ENCODE measurements at regions not wholly inside any gene's neighbourhood (a gene's known extent, or its start where the extent isn't known, plus 50 kb on each side); places are given as distances from the start of the nearest gene placed in this dataset.

DNA sequence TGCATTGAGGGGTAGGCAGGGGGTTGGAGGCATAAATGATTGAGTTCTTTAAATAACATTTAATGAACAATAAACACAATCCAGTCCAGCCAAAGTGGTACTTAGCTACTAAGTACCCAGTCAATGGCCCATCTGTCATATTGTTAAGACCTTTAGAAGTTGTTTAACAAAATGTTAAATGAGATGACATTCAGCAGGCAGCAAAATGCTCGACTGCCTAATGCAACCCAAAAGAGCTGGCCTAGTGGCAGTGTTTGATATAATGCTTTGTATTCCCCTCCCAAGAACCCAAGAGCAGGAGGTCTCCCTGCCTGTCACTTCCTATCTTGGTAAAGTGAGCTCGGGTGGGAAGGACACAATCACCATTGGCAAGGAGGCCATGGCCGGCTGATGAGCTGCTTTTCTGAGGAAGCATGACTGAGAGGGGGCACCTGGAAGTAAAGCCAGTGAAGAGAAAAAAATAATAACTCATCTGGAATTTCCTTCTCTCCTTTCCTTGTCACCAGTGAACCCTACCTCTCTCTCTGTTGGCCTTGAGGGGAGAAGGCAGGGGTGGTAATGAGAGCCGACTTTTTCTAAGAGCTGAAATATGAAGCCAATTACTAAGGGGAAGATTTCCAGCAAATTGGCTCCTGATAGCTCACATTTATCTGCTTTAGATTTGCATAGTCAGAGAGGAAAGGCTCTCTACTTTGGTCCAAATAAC, 140.6 kb downstream of the C1D start:
- H3K9me3 Mint-ChIP-seq: no peaks in the 10 kb centered on the region
- H3K4me3 Mint-ChIP-seq: no peak overlapping the region
- H3K36me3 Mint-ChIP-seq: no peaks in the 10 kb centered on the region
- no peak overlapping the region for H3K27ac Mint-ChIP-seq
- DNase-seq (no peak), ATAC-seq (replicated peaks) (no peak)
- peaks cover 11 to 28% of the 10 kb centered on the region in 2 donors for H3K27me3 Mint-ChIP-seq
- H3K4me1 Mint-ChIP-seq: no peaks in the 10 kb centered on the region

DNA sequence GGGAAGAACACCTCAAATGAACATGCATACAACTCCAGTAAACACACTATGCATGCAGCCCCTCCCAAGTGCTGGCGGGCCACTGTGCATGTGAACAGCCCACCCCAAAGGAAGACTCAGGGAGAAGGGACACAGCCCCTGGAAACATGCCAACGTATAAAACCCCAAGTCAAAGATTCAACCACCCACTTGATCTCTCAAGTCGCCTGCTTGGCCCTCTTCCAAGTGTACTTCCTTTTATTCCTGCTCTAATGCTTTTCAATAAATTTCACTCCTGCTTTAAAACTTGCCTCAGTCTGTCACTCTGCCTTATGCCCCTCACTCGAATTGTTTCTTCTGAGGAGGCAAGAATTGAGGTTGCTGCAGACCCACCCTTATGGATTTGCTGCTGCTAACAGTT, 139.1 kb downstream of the C1D start:
- Mint-ChIP-seq H3K27me3 (peaks cover 7 to 27% of the 10 kb centered on the region in 2 donors), H3K4me3 (no peak overlapping the region), H3K4me1 (no peaks in the 10 kb centered on the region), H3K27ac (no peak overlapping the region), H3K36me3 (no peaks in the 10 kb centered on the region), H3K9me3 (no peaks in the 10 kb centered on the region)
- DNase-seq: no peak
- ATAC-seq (replicated peaks): no peak

DNA sequence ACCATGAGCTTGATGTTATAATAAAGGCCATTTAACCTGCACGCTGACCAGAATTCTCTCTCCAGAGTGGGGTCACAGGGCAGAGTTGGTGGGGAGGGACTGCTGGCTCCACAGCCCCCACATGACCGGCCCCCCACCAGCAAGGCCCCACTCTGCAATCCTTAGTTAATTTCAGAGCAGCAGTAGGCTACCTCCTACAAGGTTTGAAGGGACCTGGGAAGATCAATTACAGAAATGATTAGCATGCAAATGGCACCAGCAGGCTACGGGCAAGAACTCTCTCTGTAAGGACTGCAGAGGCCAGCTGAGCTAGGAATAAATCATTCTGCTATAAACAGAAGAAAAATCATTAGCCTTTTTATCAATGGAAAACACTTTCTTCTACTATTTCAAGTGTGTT, 135.3 kb downstream of the C1D start:
- Mint-ChIP-seq H3K27me3 (peaks cover 7 to 23% of the 10 kb centered on the region in 2 donors), H3K4me1 (no peaks in the 10 kb centered on the region)

DNA sequence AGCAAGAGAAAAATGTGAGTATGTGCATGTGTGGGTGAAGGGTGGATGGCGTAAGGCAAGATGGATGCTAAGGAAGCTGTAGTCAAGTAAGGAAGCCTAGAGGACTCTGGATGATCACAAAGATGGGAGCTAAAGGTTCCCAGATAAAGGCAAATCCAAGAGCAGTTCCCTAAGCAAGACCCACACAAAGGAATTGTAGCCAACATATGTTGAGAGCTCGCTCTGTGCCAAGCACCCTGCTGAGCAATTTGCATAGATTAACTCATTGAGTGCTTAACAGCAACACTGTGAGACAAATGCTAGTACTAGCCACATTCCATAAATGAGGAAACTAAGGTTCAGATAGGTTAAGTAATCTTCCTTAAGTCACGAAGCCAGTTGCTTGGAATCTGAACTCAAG, 132.6 kb downstream of the C1D start:
- DNase-seq (no peak), ATAC-seq (replicated peaks) (no peak)
- Mint-ChIP-seq H3K9me3 (no peaks in the 10 kb centered on the region), H3K27me3 (peaks cover 9 to 12% of the 10 kb centered on the region in 2 donors), H3K27ac (no peak overlapping the region), H3K4me1 (no peaks in the 10 kb centered on the region), H3K36me3 (no peaks in the 10 kb centered on the region), H3K4me3 (no peak overlapping the region)

More for the DNA sequence above, 135.3 kb downstream of the C1D start:
- no peak for ATAC-seq (replicated peaks)
- H3K36me3 Mint-ChIP-seq: no peaks in the 10 kb centered on the region
- no peak for DNase-seq
- no peak overlapping the region for H3K4me3 Mint-ChIP-seq
- H3K9me3 Mint-ChIP-seq: no peaks in the 10 kb centered on the region
- no peak overlapping the region for H3K27ac Mint-ChIP-seq

DNA sequence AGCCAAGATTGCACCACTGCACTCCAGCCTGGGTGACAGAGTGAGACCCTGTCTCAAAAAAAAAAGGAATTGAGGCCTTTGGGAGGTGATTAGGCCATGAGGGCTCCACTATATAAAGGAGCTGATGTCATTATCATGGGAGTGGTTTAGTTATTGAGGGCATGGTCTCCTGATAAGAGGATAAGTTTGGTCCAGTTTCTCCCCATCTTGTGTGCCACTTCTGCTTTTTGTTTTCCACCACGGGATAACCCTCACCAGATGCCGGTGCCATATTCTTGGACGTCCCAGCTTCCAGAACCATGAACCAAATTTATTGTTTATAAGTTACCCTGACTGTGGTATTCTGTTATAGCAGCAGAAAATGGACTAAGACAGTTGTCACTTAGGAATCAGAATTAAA, 125.8 kb downstream of the C1D start:
- Mint-ChIP-seq H3K9me3 (peaks cover 0 to 1% of the 10 kb centered on the region in 2 donors), H3K27me3 (peaks cover 4 to 15% of the 10 kb centered on the region in 2 donors), H3K4me1 (no peaks in the 10 kb centered on the region), H3K27ac (no peak overlapping the region), H3K36me3 (no peaks in the 10 kb centered on the region), H3K4me3 (no peak overlapping the region)
- DNase-seq (no peak), ATAC-seq (replicated peaks) (no peak)

DNA sequence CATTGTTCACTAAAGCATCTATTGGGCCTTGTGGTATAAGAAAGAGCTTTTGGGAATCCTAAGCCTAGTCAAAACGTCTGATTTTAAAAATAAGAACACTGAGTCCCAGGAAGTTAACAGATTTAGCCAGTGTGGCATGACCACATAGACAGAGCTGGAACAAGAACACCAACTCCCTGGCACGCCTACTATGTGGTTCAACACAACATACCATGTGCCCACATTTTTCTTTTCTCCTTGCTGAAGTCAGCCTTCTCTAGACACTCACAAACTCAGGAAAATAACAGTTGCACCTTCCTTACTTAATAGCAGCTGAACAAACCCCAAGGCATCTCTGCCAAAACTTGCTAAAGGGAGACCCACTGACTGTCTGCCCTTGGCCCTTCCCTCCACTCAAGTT, 124.8 kb downstream of the C1D start:
- Mint-ChIP-seq H3K4me1 (no peaks in the 10 kb centered on the region), H3K9me3 (peaks cover 7 to 8% of the 10 kb centered on the region in 2 donors), H3K27ac (no peak overlapping the region), H3K27me3 (peaks cover 6 to 15% of the 10 kb centered on the region in 2 donors), H3K36me3 (no peaks in the 10 kb centered on the region), H3K4me3 (no peak overlapping the region)
- ATAC-seq (replicated peaks) (no peak), DNase-seq (no peak)

DNA sequence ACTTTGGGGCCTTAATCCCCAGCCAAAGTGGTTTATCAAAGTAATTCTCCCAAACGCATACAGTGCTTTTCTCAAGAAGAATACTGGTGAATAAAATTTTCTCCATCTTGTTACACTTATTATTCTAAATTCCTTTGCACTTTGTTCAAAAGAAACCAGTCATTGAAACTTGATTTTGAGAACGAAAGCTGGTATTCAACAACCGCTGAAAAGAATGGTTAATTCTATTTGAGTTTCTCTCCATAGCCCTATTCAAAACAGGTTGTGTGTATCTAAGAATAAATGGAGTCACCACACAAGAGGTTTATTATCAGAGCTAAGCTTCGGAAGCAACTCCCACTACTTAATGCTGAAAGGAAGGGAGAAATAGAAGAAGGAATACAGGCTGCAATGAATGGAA, 117.7 kb downstream of the C1D start:
- Mint-ChIP-seq H3K9me3 (peaks cover 13 to 14% of the 10 kb centered on the region in 2 donors), H3K27ac (no peak overlapping the region), H3K36me3 (no peaks in the 10 kb centered on the region), H3K27me3 (peaks cover 5 to 12% of the 10 kb centered on the region in 2 donors), H3K4me3 (no peak overlapping the region), H3K4me1 (no peaks in the 10 kb centered on the region)
- DNase-seq: no peak
- no peak for ATAC-seq (replicated peaks)

DNA sequence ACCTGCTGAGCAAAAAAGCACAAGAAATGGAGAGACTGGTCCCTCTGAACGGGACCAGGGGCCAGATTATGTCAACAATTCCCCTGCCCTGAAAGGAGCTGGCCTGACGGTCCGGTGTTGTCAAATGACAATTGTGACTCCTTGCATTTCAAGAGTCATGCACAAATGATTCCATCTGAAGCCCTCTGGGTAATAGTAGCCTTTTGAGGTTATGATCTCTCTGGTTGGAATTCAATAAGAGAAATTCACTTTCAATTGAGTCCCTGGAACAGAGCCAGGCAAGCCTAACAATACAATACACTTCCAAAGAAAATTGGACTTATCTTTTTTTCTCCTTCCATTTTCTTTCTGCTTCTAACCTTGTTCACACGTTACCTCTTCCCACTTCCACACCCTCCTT, 116.9 kb downstream of the C1D start:
- Mint-ChIP-seq H3K27ac (no peak overlapping the region), H3K27me3 (peaks cover 5 to 9% of the 10 kb centered on the region in 2 donors), H3K9me3 (peaks cover 13 to 14% of the 10 kb centered on the region in 2 donors), H3K36me3 (no peaks in the 10 kb centered on the region), H3K4me1 (peaks cover 0 to 4% of the 10 kb centered on the region in 2 donors), H3K4me3 (no peak overlapping the region)
- DNase-seq: no peak
- no peak for ATAC-seq (replicated peaks)

DNA sequence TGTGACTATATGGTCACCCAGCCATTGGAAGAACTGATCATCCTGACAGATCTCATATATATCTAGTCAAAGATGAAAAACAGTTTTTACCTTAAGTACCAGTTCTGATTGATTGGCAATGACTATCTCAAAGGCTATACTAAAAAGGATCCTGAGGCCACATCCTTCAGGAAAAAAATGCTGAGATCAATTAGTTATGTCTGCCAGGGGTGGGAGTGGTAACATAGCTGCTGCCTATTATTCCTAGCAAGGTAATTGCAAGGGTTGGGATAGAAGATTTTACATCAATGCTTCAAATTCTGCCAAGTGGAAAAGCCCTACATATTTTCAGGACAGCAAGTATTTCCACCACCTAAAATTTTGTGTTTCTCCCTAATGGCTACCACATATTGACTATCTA, 114.7 kb downstream of the C1D start:
- H3K36me3 Mint-ChIP-seq: no peaks in the 10 kb centered on the region
- ATAC-seq (replicated peaks) (no peak), DNase-seq (no peak)
- H3K4me3 Mint-ChIP-seq: no peak overlapping the region
- peaks cover 0 to 6% of the 10 kb centered on the region in 2 donors for H3K4me1 Mint-ChIP-seq
- peaks cover 7% of the 10 kb centered on the region in 2 donors for H3K9me3 Mint-ChIP-seq
- H3K27ac Mint-ChIP-seq: no peak overlapping the region
- peaks cover 0 to 8% of the 10 kb centered on the region in 2 donors for H3K27me3 Mint-ChIP-seq

DNA sequence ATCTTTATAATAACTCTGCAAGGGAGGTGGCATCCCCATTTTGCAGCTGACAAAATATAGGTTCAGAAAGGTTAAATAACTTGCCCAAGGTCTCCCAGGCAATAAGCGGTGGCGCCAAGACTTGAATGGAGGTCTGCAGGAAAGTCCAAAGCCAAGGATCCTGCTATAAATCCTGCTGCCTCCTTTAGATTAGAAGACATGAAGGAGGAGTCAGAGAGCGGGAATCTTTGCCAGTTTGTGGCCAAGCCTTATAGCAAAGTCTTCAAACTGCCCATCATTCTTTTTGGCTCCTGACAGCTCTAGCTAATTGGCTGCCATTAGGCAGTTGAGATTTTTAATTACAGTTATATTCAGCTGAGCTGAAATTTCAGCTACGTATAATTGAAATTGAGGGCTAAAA, 114.3 kb downstream of the C1D start:
- peaks cover 0 to 6% of the 10 kb centered on the region in 2 donors for H3K4me1 Mint-ChIP-seq
- peaks cover 0 to 4% of the 10 kb centered on the region in 2 donors for H3K27me3 Mint-ChIP-seq
- H3K9me3 Mint-ChIP-seq: peaks cover 2 to 3% of the 10 kb centered on the region in 2 donors
- H3K36me3 Mint-ChIP-seq: no peaks in the 10 kb centered on the region
- no peak overlapping the region for H3K27ac Mint-ChIP-seq
- ATAC-seq (replicated peaks): no peak
- no peak overlapping the region for H3K4me3 Mint-ChIP-seq
- no peak for DNase-seq

DNA sequence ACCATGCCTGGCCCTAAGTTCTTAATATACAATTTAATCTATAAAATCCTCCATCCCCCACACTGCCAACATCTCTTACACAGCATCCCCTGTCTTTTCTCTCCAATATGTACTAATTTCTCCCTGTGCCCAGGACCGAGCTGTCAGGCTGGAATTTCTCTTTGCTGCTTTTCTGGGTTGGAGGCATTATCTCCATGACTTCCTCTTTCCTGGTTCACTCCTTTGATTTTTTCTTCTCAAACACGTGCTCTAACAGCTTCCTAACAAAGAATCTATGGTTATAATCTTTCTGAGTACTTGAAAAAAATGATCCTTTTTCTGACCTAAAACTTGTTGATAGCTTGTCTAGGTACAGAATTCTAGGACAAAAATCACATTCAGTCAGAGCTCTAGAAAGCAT, 112.8 kb downstream of the C1D start:
- Mint-ChIP-seq H3K9me3 (no peaks in the 10 kb centered on the region), H3K27me3 (peaks cover 5 to 11% of the 10 kb centered on the region in 2 donors), H3K4me3 (no peak overlapping the region), H3K27ac (no peak overlapping the region), H3K36me3 (no peaks in the 10 kb centered on the region), H3K4me1 (peaks cover 0 to 6% of the 10 kb centered on the region in 2 donors)
- no peak for DNase-seq
- no peak for ATAC-seq (replicated peaks)

DNA sequence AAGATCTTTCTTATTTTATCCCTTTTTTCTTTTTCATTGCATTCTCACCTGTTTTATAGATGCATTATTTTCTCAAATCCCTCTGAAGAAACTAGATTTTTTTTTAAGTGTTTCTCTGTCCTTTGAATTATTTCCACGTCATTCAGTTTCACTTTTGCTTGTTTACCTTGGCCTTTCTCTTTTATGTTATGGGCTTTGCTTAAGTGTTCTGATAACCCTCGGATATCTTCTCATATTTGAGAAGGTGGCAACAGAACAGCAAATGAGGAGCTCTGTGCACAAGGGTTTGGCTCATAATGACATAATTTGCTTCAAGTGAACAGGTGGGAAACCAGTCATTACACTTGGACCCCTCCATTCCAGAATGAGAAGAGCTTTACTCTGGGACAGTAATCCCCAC, 111.9 kb downstream of the C1D start:
- no peak for ATAC-seq (replicated peaks)
- no peak for DNase-seq
- H3K27ac Mint-ChIP-seq: no peak overlapping the region

DNA sequence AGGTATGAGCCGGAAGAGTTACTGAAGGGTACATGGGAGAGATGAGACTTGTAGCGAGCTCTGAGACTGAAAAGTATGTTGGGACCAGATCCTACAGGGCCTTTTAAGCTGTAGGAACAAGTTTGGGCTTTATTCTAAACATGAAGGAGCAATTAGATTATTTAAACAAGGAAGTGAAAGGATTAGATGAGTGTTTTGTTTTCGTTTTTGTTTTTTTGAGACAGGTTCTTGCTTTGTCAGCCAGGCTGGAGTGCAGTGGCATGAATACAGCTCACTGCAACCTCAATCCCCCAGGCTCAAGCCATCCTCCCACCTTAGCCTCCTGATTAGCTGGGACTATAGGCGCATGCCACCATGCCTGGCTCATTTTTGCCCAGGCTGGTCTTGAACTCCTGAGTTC, 110.7 kb downstream of the C1D start:
- Mint-ChIP-seq H3K4me3 (no peak overlapping the region), H3K4me1 (peaks cover 0 to 6% of the 10 kb centered on the region in 2 donors), H3K27ac (no peak overlapping the region), H3K9me3 (no peaks in the 10 kb centered on the region), H3K36me3 (no peaks in the 10 kb centered on the region), H3K27me3 (peaks cover 9 to 14% of the 10 kb centered on the region in 2 donors)
- no peak for ATAC-seq (replicated peaks)
- DNase-seq: no peak

More for the DNA sequence above, 111.9 kb downstream of the C1D start:
- Mint-ChIP-seq H3K4me1 (peaks cover 0 to 6% of the 10 kb centered on the region in 2 donors), H3K9me3 (no peaks in the 10 kb centered on the region), H3K4me3 (no peak overlapping the region), H3K36me3 (no peaks in the 10 kb centered on the region), H3K27me3 (peaks cover 9 to 14% of the 10 kb centered on the region in 2 donors)

DNA sequence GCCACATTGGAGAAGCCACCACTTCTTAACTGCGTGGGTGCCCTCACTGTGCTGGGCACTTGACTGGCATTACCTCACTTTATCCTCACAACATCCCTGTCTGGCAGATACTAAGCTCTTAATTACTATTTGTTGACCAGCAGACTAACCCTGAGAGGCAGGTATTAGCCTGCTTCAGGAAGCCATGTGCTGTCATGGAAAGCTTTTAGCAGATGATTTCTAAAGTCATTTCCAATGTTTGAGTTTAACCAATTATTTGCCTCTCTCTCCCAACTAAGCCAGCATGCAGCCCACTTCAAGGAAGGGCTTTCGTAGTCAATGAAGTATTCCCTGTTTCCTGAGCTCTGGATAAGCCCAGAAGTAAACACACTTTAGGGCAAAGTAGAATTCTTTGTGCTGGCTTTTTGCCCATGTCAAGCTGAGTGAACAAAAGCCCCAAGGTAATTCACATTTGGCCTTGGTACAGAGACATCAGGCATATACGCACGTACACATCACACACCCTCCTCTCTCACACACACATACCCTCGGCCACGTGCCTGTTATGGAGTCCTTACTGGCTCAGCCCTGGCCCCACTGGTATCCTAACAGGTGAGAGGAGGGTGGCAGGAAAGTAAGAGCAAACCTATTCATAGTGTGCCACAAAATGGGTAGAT, 108.6 kb downstream of the C1D start:
- DNase-seq: no peak
- no peak for ATAC-seq (replicated peaks)
- Mint-ChIP-seq H3K9me3 (peaks cover 0 to 5% of the 10 kb centered on the region in 2 donors), H3K4me3 (no peak overlapping the region), H3K27me3 (peaks cover 9 to 14% of the 10 kb centered on the region in 2 donors), H3K36me3 (no peaks in the 10 kb centered on the region), H3K4me1 (peaks cover 0 to 6% of the 10 kb centered on the region in 2 donors), H3K27ac (no peak overlapping the region)

Data from stimulated activated naive B cell treated with anti-CD40 and anti-IgM and Interleukin-4, amounts not matched to agents 10 μg/mL and 1 μg/mL and 100 μg/mL, for 72 hours (primary cell).